Hepatocyte (in vitro differentiated cells): ENCODE measurements at regions not wholly inside any gene's neighbourhood (a gene's known extent, or its start where the extent isn't known, plus 50 kb on each side); places are given as distances from the start of the nearest gene placed in this dataset.

Source experiments
- DNase-seq: peaks from one replicate; pipeline ENCODE4 v3.0.0-alpha.2; 2016; ENCODE audit warnings: low spot score
- H2AFZ ChIP-seq: fragments of 200-600 bp; sonication (generic); 2 replicates; pipeline ENCODE4 v1.6.0; 2016; ENCODE audit warnings: antibody characterized with exemption, mild to moderate bottlenecking
- H3K27ac ChIP-seq: fragments of 200-600 bp; sonication (generic); 2 replicates; pipeline ENCODE4 v1.5.1; 2016; ENCODE audit warnings: mild to moderate bottlenecking
- H3K27me3 ChIP-seq: fragments of 200-600 bp; sonication (generic); 2 replicates; pipeline ENCODE4 v1.6.1; 2016
- H3K36me3 ChIP-seq: fragments of 200-600 bp; sonication (generic); replicated peaks from 2 replicates; pipeline ENCODE4 v1.5.1; 2016; ENCODE audit warnings: low read depth; ENCODE audit not compliant: insufficient read depth
- H3K4me1 ChIP-seq: fragments of 200-600 bp; sonication (generic); 2 replicates; pipeline ENCODE4 v1.5.1; 2016; ENCODE audit warnings: mild to moderate bottlenecking, moderate library complexity; ENCODE audit not compliant: insufficient read depth
- H3K4me2 ChIP-seq: fragments of 200-600 bp; sonication (generic); 2 replicates; pipeline ENCODE4 v1.6.0; 2016
- H3K4me3 ChIP-seq: fragments of 200-600 bp; sonication (generic); 2 replicates; pipeline ENCODE4 v1.5.1; 2016; ENCODE audit warnings: mild to moderate bottlenecking
- H3K79me2 ChIP-seq: fragments of 200-600 bp; sonication (generic); 2 replicates; pipeline ENCODE4 v1.6.0; 2017; ENCODE audit warnings: mild to moderate bottlenecking
- H3K9me2 ChIP-seq: fragments of 200-600 bp; sonication (generic); replicated peaks from 2 replicates; pipeline ENCODE4 v1.6.0; 2017; ENCODE audit warnings: mild to moderate bottlenecking; ENCODE audit not compliant: insufficient read depth
- H3K9me3 ChIP-seq: fragments of 200-600 bp; sonication (generic); 2 replicates; pipeline ENCODE4 v1.5.1; 2016; ENCODE audit warnings: low read depth, mild to moderate bottlenecking
- H4K20me1 ChIP-seq: fragments of 200-600 bp; sonication (generic); 2 replicates; pipeline ENCODE4 v1.6.0; 2016; ENCODE audit warnings: mild to moderate bottlenecking; ENCODE audit not compliant: insufficient read depth, poor library complexity, severe bottlenecking
- CTCF ChIP-seq: fragments of 200-600 bp; sonication (generic); IDR thresholded peaks from 2 replicates; pipeline ENCODE4 v1.5.1; 2016; ENCODE audit warnings: antibody characterized with exemption, mild to moderate bottlenecking; ENCODE audit not compliant: poor library complexity
- EZH2 ChIP-seq: fragments of 200-600 bp; sonication (generic); IDR thresholded peaks from 2 replicates; pipeline ENCODE4 v1.6.1; 2016; ENCODE audit warnings: antibody characterized with exemption, mild to moderate bottlenecking, borderline replicate concordance
- EZH2phosphoT487 ChIP-seq: fragments of 200-600 bp; sonication (generic); IDR thresholded peaks from one replicate; pipeline ENCODE4 v1.6.1; 2018; ENCODE audit warnings: antibody characterized with exemption, mild to moderate bottlenecking, low read depth, moderate library complexity; ENCODE audit not compliant: unreplicated experiment, severe bottlenecking
- WGBS: methylation state at CpG from one replicate; pipeline ENCODE4 v1.1.6; 2016; ENCODE audit warnings: low lambda C conversion rate; ENCODE audit errors: missing lambda C conversion rate; 5-methylcytosine and 5-hydroxymethylcytosine counted together

- Histone ChIP-seq H2AFZ (no peak overlapping the region), H3K79me2 (no peaks in the 10 kb centered on the region), H3K4me2 (no peak overlapping the region), H3K4me3 (no peak overlapping the region), H4K20me1 (no peaks in the 10 kb centered on the region), H3K9me2 (no peaks in the 10 kb centered on the region), H3K9me3 (no peaks in the 10 kb centered on the region), H3K27ac (no peak overlapping the region), H3K27me3 (no peaks in the 10 kb centered on the region), H3K4me1 (no peaks in the 10 kb centered on the region), H3K36me3 (no peaks in the 10 kb centered on the region)
- 76% methylated on average over 3 of the region's 3 CpGs for WGBS
- no peak for TF ChIP-seq EZH2
- no peak for DNase-seq
These were observed 765.1 kb upstream of the POM121L12 start for GRCh38 chr7:52270301-52270700.

- Histone ChIP-seq H3K9me3 (no peaks in the 10 kb centered on the region), H3K4me3 (no peak overlapping the region), H3K4me2 (no peak overlapping the region), H4K20me1 (no peaks in the 10 kb centered on the region), H2AFZ (no peak overlapping the region), H3K79me2 (no peaks in the 10 kb centered on the region), H3K36me3 (no peaks in the 10 kb centered on the region), H3K4me1 (no peaks in the 10 kb centered on the region), H3K9me2 (no peaks in the 10 kb centered on the region), H3K27me3 (no peaks in the 10 kb centered on the region), H3K27ac (no peak overlapping the region)
- WGBS, result 44% methylated on average over 2 of the region's 2 CpGs
- no peak for DNase-seq
- no peak for TF ChIP-seq CTCF
- TF ChIP-seq EZH2phosphoT487, result no peak
- no peak for TF ChIP-seq EZH2
These were observed 765.8 kb upstream of the POM121L12 start for GRCh38 chr7:52269669-52270068.

- DNase-seq, result no peak
- WGBS, result 70% methylated on average over 6 of the region's 6 CpGs
- Histone ChIP-seq H2AFZ (no peak overlapping the region), H3K36me3 (no peaks in the 10 kb centered on the region), H3K9me2 (no peaks in the 10 kb centered on the region), H3K27ac (no peak overlapping the region), H3K4me2 (no peak overlapping the region), H3K9me3 (no peaks in the 10 kb centered on the region), H4K20me1 (no peaks in the 10 kb centered on the region), H3K79me2 (no peaks in the 10 kb centered on the region), H3K4me1 (no peaks in the 10 kb centered on the region), H3K27me3 (no peaks in the 10 kb centered on the region), H3K4me3 (no peak overlapping the region)
- TF ChIP-seq EZH2phosphoT487 (no peak), EZH2 (no peak), CTCF (no peak)
These were observed 774.4 kb upstream of the POM121L12 start for GRCh38 chr7:52261057-52261456.

- TF ChIP-seq EZH2phosphoT487 (no peak), EZH2 (no peak), CTCF (peak; percentile 39)
- H3K79me2 ChIP-seq, result no peaks in the 10 kb centered on the region
- H3K4me1 ChIP-seq, result no peaks in the 10 kb centered on the region
- H3K9me3 ChIP-seq, result no peaks in the 10 kb centered on the region
- H3K36me3 ChIP-seq, result no peaks in the 10 kb centered on the region
- no peak overlapping the region for H3K27ac ChIP-seq
- no peaks in the 10 kb centered on the region for H3K9me2 ChIP-seq
- H2AFZ ChIP-seq, result no peak overlapping the region
- no peak overlapping the region for H3K4me2 ChIP-seq
- no peaks in the 10 kb centered on the region for H4K20me1 ChIP-seq
- no peaks in the 10 kb centered on the region for H3K27me3 ChIP-seq
- WGBS, result 70% methylated on average over 6 of the region's 6 CpGs
- peak; percentile 44 for DNase-seq
- H3K4me3 ChIP-seq, result no peak overlapping the region
These were observed 775.3 kb upstream of the POM121L12 start for GRCh38 chr7:52260046-52260665.
